HCT116 (cell line): ENCODE measurements at regions not wholly inside any gene's neighbourhood (a gene's known extent, or its start where the extent isn't known, plus 50 kb on each side); places are given as distances from the start of the nearest gene placed in this dataset.

Experiments
- EGR1 ChIP-seq: IDR thresholded peaks from 2 replicates; pipeline ENCODE4 v1.6.1; 2012; ENCODE audit warnings: low read depth
- EZH2 ChIP-seq: fragments of 200-600 bp; sonication (generic); IDR thresholded peaks from 2 replicates; pipeline ENCODE4 v1.6.1; 2017; ENCODE audit warnings: antibody characterized with exemption, mixed run types
- EZH2phosphoT487 ChIP-seq: fragments of 200-600 bp; IDR thresholded peaks from 2 replicates; pipeline ENCODE4 v1.6.1; 2018; ENCODE audit warnings: antibody characterized with exemption, borderline replicate concordance
- JUND ChIP-seq: IDR thresholded peaks from 2 replicates; pipeline ENCODE4 v1.6.1; 2012
- POLR2AphosphoS5 ChIP-seq: IDR thresholded peaks from 2 replicates; pipeline ENCODE4 v1.6.1; 2011; ENCODE audit warnings: mild to moderate bottlenecking, low read depth, low read length, moderate library complexity
- RAD21 ChIP-seq: IDR thresholded peaks from 2 replicates; pipeline ENCODE4 v1.6.1; 2012; ENCODE audit warnings: low read depth, mild to moderate bottlenecking
- YY1 ChIP-seq: IDR thresholded peaks from 2 replicates; pipeline ENCODE4 v1.6.1; 2011; ENCODE audit warnings: low read length, low read depth, moderate library complexity, mild to moderate bottlenecking; ENCODE audit not compliant: insufficient replicate concordance; ENCODE audit errors: extremely low read depth
- TF ChIP-seq, protein P1 (sequence below), 3 experiments: fragments of 200-600 bp in 1 of 3; sonication (generic) in 1 of 3; IDR thresholded peaks in 2 of 3; conservative IDR thresholded peaks in 1 of 3; 2 replicates each; pipeline ENCODE4 v1.5.1; 2012 to 2017; ENCODE audit warnings: low read depth in 2 of 3, low read length in 2 of 3, antibody characterized with exemption in 1 of 3, borderline replicate concordance in 1 of 3, control low read depth in 1 of 3, mild to moderate bottlenecking in 1 of 3, mixed read lengths in 1 of 3, mixed run types in 1 of 3, moderate library complexity in 1 of 3; ENCODE audit not compliant: insufficient read depth in 1 of 3
- TF ChIP-seq, protein P2 (sequence below): IDR thresholded peaks from 2 replicates; pipeline ENCODE4 v1.6.1; 2011; ENCODE audit warnings: mild to moderate bottlenecking, low read length, moderate library complexity; ENCODE audit not compliant: insufficient replicate concordance; ENCODE audit errors: extremely low read depth
- TF ChIP-seq, protein P3 (sequence below): IDR thresholded peaks from 2 replicates; pipeline ENCODE4 v1.6.1; 2012

DNA sequence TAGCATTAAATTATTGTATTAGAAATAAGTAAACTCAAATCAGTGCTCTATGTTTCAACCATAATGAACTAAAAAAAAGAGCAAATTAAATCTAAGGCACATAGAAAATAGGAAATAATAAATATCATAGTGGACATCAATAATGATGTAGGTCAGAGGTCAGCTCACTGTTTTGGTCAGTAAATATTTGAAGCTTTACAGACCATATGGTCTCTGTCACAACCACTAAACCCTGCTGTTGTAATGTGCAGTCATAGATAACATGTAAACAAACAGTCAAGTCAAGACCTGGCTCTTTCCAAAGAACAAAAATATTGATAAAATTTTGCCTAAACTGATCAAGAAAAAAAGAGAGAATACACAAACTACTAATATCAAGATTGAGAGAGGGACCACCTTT, 615.0 kb downstream of the SH2D4B start:
- TF ChIP-seq EZH2 (no peak), RAD21 (no peak), YY1 (no peak), EGR1 (no peak), EZH2phosphoT487 (no peak), JUND (no peak), POLR2AphosphoS5 (no peak)
- TF ChIP-seq, protein P1, sequence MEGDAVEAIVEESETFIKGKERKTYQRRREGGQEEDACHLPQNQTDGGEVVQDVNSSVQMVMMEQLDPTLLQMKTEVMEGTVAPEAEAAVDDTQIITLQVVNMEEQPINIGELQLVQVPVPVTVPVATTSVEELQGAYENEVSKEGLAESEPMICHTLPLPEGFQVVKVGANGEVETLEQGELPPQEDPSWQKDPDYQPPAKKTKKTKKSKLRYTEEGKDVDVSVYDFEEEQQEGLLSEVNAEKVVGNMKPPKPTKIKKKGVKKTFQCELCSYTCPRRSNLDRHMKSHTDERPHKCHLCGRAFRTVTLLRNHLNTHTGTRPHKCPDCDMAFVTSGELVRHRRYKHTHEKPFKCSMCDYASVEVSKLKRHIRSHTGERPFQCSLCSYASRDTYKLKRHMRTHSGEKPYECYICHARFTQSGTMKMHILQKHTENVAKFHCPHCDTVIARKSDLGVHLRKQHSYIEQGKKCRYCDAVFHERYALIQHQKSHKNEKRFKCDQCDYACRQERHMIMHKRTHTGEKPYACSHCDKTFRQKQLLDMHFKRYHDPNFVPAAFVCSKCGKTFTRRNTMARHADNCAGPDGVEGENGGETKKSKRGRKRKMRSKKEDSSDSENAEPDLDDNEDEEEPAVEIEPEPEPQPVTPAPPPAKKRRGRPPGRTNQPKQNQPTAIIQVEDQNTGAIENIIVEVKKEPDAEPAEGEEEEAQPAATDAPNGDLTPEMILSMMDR (IDR thresholded peaks at IDR 0.05 in 2 of 3, conservative IDR thresholded peaks at IDR 0.05 in 1 of 3; ENCODE audit: borderline replicate concordance in 1 of 3, insufficient read depth in 1 of 3, low read depth in 2 of 3, low read length in 2 of 3), result no peak
- TF ChIP-seq, protein P2, sequence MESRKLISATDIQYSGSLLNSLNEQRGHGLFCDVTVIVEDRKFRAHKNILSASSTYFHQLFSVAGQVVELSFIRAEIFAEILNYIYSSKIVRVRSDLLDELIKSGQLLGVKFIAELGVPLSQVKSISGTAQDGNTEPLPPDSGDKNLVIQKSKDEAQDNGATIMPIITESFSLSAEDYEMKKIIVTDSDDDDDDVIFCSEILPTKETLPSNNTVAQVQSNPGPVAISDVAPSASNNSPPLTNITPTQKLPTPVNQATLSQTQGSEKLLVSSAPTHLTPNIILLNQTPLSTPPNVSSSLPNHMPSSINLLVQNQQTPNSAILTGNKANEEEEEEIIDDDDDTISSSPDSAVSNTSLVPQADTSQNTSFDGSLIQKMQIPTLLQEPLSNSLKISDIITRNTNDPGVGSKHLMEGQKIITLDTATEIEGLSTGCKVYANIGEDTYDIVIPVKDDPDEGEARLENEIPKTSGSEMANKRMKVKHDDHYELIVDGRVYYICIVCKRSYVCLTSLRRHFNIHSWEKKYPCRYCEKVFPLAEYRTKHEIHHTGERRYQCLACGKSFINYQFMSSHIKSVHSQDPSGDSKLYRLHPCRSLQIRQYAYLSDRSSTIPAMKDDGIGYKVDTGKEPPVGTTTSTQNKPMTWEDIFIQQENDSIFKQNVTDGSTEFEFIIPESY, result no peak
- TF ChIP-seq, protein P3, sequence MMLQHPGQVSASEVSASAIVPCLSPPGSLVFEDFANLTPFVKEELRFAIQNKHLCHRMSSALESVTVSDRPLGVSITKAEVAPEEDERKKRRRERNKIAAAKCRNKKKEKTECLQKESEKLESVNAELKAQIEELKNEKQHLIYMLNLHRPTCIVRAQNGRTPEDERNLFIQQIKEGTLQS, result no peak
